ENCODE measurements at regions not wholly inside any gene's neighbourhood (a gene's known extent, or its start where the extent isn't known, plus 50 kb on each side); places are given as distances from the start of the nearest gene placed in this dataset.
"Not testable (repeated sequence)": the region's sequence is repeated elsewhere in the genome, so short reads cannot be mapped to it uniquely, and the experiment has no call there.

DNA sequence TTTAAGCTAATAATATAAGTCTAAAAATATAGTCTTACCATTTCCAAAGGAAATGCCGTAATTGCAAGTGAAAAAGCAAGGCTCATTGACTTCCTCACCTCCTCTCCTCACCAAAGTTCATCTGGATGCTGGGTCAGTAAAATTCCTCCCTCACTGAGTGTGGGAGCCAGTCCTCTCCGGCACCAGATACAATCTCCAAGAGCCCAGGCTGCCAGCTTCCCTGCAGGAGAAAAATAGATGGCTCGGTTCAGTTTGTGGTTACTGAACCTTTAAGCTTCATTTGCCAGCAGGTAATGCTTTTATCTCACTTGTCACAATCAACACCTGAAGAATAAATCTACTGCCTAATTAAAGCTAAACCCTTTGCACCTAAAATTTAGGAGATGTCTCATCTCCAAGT, 115.3 kb upstream of the VLDLR start:
- DNase-seq: no peak

DNA sequence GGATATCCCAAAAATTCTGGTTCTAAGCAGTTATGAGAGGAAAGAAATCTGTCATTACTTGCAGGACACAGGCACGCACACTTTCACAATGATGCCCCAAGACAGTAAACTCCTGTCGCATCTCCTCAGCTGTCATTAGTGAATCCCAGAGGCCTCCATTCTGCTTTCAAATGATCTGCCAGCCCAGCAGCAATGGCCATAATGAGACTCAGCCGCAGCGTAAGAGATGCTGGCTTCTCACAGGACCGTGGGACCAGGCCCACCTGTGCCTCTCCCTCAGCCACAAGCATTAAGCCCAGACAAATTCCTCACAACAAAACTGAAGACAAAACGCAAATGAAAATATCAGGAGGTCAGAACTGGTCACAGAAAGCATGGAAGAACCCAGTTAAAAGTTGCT, 98.0 kb upstream of the VLDLR start:
- DNase-seq: no peak

DNA sequence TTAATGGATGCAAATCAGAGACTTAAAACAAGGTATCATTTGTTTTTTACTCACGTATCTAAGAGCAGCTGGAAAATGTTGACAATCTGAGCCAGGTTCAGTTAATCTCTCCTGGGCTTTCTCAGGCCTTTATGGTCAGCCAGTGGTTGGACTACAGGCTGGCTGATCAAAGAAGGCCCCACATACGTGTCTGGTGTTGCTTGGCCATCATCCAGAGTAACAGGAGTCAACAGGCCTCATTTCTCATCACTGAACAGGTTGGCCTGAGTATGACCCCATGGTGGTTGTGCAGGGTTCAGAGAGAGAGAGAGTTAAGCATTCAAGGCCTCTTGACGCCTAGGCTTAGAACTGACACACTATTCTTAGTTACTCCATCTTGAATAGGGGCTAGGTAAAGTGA, 97.0 kb upstream of the VLDLR start:
- DNase-seq: no peak

DNA sequence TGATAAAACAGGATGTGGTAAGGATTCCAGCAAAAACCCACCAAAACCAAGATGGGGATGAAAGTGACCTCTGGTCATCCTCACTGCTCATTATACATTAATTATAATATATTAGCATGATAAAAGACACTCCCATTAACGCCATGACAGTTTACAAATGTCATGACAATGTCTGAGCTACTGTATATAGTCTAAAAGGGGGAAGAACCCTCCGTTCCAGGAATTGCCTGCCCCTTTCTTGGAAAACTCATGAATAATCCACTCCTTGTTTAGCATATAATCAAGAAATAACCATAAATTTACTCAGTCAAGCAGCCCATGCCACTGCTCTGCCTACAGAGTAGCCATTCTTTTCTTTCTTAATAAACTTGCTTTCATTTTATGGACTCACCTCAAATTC, 96.4 kb upstream of the VLDLR start:
- DNase-seq: no peak

DNA sequence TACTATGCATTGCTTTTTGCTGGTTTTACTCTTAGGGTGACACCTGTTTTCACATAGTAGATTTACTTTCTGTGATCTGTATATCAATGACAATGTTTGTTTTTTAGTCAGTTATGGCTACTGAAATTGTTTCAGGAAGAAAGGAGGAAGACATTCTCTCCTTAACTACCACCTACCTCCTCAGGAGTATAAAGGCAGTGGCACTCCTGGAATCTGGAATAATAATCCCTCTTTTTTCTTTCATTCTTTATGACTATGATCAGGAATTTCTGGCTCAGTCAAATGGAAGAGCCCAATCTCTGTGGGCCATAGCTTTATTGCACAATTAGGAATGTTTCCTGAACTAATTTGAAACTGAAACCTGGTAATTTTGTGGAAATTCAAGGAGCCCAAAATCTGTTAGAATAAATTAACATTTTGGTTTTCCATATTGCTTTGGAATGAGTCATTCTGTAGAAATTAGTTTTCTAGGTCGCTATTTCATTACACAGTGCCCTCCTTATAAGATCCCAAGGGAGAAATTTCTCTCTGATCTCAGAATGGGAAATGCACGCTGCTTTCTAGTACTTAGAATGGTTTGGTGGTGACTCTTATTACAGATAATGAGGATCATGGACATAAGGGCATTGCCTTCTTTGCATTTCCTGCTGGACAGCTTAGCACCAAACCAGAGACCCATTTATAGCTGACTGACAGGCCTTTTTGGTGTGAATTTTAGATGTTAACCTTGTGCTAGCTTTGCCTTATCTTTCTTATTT, 95.3 kb upstream of the VLDLR start:
- DNase-seq: no peak

DNA sequence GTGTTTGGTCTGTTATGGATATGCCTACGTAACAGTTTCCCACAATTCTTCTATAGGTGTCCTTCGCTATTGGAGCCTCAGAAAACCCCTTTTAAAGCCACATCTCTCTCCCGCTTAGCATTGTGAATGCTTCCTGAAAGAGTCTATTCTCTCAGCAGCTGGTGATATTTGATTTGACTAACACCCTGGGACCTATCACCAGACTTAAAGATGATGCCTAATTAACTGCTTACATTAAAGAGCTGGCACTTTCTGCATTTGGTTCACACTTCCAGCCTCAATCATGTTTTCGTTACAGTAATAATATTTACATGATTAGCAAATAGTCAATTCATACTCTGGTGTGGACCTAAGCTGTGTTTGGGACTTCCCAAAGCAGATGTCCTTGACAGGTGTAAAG, 90.1 kb upstream of the VLDLR start:
- DNase-seq: no peak

DNA sequence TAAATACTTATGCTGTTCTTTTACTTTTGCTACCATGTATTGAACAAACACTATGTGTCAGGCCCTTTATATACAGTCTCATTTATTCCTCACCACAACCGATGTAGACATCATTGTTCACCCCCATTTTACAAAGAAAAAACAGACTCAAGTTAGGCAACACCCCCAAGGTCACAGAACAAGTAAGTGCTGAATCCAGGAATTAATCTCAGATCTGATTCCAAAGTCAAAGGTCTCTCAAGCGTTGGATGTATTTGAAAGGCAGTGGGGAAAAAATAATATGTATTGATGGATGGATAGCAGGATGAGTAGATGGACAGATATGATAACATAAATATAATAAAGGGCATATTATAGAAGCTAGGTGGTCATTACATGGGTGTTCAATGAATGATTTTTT, 85.1 kb upstream of the VLDLR start:
- DNase-seq: no peak

DNA sequence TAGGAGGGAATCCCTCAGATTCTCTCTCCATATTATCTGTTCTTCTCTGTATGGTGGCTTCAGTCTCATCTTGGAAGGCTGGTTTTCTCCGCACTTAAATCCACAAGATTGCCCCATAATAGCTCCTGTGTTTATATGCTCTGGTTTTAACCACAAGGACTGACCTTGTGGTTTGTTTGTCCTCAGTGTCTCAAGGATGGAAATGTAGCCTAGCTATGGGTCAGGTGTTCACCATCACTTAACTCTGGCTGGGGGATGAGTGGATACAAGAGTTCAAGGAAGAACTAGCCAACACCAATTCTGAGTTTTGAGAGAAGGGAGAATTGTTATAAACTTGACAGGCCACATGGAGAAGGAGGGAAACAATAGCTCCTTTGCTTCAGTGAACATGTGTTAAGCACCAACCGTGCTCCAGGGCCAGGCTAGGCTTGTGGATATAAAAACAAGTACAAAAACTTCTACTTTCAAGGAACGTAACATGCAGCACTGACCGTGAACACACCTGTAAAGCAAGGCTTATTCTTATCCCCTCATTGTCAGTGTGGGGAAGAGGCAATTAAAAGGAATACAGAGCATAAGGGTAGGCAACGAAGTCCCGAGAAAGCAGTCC, 75.6 kb upstream of the VLDLR start:
- no peak for DNase-seq

DNA sequence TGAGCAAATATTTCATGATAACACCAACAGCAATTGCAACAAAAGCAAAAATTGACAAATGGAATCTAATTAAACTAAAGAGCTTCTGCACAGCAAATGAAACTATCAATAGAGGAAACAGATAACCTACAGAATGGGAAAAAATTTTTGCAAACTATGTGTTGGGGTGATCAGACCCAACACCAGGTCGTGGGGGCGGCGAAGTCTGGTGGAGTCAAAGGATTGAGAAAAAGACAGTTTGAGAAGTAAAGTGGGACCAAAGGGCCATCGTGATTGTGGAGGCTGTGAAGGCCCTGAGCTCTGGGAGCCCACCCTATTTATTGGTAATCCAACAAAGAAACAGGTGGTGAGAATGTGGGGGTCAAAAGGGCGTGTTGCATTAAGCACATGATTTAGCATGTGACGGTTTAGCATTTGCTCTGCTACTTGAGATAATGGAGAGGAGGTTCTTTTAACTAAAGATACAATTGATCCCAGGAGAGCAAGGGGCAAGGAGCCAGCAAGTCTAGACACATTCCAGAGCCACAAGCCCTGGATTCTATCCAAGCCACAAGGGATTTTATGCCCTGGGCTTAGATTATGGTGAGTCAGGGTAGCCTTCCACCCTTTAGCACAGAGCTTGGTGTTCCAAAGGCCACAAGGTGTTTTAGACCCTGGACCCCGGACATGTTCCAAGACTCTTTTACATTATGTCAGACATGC, 65.5 kb upstream of the VLDLR start:
- not testable (repeated sequence) for DNase-seq

DNA sequence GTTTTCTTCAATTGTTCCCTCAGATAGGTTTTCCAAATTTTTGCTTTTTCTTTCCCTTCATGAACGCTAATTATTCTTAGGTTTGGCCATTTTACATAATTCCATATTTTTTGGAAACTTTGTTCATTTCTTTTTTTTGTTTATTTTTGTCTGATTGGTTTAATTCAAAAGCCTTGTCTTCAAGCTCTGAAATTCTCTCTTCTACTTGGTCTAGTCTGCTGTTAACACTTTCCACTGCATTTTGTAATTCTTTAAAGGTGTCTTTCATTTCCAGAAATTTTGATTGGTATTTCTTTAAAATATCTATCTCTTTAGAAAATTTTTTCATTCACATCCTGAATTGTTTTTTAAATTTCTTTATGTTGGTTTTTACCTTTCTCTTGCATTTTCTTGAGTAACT, 63.9 kb upstream of the VLDLR start:
- DNase-seq: no peak

DNA sequence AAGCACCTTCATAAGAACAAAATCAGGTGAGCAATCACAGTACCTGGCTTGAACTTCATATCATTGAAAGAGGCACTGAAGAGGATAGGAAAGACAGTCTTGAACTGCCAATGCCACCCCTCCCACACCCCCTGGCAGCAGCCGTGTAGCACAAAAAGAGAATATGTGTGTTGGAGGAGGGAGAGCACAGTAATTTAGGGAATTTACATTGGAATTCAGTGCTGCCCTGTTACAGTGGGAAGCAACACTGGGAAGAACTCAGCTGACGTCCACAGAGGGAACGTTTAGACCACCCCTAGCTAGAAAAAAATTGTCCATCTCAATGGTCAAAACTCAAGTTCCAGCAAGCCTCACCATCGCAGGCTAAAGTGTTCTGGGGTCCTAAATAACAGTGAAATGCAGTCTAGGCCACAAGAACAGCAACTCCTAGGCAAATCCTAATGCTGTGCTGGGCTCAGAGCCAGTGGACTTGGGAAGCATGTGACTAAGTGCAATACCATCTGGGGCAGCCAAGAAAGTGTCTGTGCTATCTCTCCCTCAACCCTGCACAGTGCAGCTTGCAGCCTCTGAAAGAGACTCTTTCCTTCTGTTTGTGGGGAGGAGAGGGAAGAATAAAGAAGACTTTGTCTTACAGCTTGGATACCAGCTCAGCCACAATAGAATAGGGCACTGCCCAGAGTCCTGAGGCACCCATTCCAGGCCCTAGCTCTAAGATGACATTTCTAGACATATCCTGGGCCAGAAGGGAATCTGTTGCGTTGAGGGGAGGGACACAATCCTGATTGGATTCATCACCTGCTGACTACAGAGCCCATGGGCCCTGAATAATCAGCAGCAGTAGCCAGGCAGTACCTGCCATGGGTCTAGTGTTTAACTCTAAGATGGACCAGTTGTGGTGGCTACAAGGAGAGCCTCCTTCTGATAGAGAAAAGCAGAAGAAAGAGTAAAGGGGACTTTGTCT, 62.1 kb upstream of the VLDLR start:
- DNase-seq: no peak

DNA sequence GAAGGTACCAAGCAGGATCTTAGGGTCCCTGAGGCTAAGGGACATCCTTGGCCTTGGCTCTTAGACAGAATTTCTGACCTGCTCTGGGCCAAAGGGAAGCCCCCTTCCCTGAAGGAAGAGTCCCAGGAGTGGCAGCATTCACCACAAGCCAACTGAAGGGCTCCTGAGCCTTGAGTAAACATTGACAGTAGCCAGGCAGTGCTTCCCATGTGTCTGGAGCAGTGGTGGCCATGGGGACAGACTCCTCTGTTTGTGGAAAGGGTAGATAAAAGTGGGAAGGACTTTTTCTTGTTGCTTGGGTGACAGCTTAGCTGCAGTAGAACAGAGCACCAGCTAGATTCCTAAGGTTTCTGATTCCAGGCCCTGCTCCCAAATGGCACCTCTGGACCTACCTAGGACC, 61.4 kb upstream of the VLDLR start:
- DNase-seq: no peak

DNA sequence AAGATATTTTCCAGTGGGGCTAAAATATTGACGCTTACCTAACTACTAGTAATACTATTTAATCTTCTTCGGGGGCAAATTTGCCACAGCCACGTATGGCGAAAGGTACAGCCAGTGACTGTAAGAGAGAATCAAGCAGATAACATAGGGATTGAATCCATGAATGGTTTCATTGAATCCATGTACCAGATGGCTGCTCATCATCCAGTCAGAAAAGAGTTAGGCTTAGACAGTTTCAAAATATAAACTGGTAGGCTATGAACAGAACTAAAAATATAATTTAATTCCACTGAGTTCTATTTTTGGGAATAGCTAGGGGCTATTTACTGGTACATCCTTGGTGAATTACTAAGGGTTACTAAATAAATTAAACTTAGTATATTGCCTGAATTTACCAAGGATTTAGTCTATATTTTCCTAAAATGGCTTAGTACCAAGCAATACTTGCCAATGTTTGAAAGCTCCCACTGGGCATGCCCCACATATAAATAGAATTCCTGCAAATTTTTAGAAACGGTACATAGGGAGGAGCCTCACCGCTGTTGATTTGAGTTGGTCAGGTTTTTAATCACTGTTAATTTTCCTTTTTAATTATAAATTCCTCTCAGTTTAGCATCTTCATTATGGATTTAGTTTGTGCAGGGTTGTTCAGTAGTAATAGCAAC, 55.8 kb upstream of the VLDLR start:
- no peak for DNase-seq

DNA sequence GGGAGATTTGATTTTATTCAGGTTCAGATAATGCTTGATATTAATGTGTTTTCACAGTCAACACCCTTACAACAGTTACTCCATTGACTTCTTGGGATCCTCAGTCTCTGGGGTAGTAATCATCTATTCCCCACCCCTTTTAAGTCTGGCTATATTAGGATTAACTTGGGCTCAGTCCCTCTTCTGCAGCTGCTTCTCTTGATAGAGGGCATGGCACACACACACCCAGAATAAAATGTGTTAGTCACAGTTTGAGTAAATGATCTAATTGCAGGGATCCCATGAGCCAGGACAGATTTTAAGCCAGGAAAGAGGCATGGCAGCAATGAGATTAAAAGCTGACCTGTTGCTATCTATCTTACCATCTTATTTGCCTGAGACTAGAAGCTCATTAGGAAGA, 53.7 kb upstream of the VLDLR start:
- DNase-seq: no peak

DNA sequence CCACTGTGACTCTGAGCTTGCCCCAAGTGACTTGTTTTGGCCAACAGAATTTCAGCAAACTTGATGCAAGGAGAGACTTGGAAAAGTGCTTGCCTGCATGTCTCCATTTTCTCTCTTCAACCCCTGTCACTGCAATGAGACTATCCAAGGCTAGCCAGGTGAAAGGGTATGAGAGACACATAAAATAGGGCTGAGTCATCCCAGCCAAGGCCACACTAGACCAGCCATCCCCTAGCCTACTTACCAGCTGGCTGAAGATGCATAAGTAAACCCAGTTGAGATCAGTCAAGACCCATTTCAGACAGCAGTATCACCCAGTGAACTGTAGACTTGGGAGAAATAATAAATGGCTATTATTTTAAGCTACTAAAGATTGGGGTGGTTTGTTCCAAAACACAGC, 52.9 kb upstream of the VLDLR start:
- DNase-seq: no peak

DNA sequence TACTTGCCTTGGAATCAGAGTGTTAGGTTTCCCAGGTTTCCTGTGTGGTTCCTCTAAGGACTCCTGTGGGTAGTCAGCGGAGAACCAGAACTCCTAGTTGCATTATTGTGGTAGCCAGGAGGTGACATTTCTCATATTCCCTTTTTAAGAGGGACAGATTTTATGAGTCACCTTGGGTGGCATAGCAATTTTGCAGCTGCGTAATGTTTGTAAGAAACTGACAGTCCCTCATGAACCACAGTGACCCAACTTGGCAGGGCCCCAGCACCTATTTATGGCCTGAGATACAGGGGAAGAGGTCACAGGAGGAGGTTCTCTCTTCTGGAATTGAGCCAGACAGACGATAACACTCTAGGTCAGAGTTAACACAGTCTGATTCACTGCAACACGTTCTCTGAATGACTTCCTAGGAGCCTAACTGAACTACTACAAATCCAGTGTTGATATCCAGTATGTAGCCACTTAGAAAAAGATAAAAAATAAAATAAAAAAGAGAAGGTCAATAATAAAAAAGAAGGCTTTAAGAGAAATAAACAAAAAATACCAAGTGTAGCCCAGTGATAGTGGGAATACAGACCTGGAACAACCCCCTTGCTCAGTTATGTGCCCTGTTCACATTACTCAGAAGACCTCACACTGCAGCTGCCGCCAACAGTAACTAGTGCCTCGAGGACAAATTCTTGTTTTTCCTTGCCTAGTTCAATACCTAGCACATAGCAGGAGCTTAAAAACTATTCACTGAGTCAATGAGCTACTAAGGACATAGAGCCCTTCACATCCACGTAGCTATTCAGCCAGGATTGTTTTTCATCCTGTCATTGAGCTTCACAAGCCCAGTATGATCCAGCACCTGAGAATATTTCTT, 50.7 kb upstream of the VLDLR start:
- DNase-seq: peak; percentile 55

Measured in NCI-H2081 treated with DMSO at 0.1 percent for 48 hours (cell line).